Testis (tissue), 2 donors: ENCODE measurements at regions not wholly inside any gene's neighbourhood (a gene's known extent, or its start where the extent isn't known, plus 50 kb on each side); places are given as distances from the start of the nearest gene placed in this dataset.
"Not testable (repeated sequence)": the region's sequence is repeated elsewhere in the genome, so short reads cannot be mapped to it uniquely, and the experiment has no call there.

Experiments used
- DNase-seq: peaks from one replicate; pipeline ENCODE4 v3.0.0-alpha.2; 2019
- H3K27ac ChIP-seq, 2 donors: fragments of 200-600 bp; sonication (generic); one replicate each; pipeline ENCODE4 v1.5.1; 2019
- H3K27me3 ChIP-seq: fragments of 200-600 bp; sonication (generic); one replicate; pipeline ENCODE4 v1.5.1; 2019
- H3K36me3 ChIP-seq: fragments of 200-600 bp; sonication (generic); one replicate; pipeline ENCODE4 v1.5.1; 2017; ENCODE audit warnings: low read depth; ENCODE audit errors: missing control alignments
- H3K4me1 ChIP-seq: fragments of 200-600 bp; sonication (generic); one replicate; pipeline ENCODE4 v1.5.1; 2019
- H3K4me3 ChIP-seq, 2 donors: fragments of 200-600 bp; sonication (generic); one replicate each; pipeline ENCODE4 v1.5.1; 2017 to 2019
- H3K9me3 ChIP-seq: fragments of 200-600 bp; sonication (generic); one replicate; pipeline ENCODE4 v1.5.1; 2017
- CTCF ChIP-seq, 3 experiments: fragments of 450-650 bp in 2 of 3; fragments of 200-600 bp in 1 of 3; sonication (generic) in 1 of 3; IDR thresholded peaks; one replicate each; pipeline ENCODE4 v1.5.1; 2016 to 2019; ENCODE audit warnings: antibody characterized with exemption in 3 of 3, mild to moderate bottlenecking in 2 of 3, moderate library complexity in 1 of 3
- POLR2A ChIP-seq: fragments of 450-650 bp; IDR thresholded peaks from one replicate; pipeline ENCODE4 v1.6.1; 2017; ENCODE audit warnings: antibody characterized with exemption, mild to moderate bottlenecking, moderate library complexity
- WGBS, 2 donors: methylation state at CpG; one replicate each; pipeline ENCODE4 v1.1.5; 2018; 5-methylcytosine and 5-hydroxymethylcytosine counted together
- intact Hi-C: fragments of 100-400 bp; cut with DNase I; formaldehyde crosslinking; loops from one replicate; pipeline ENCODE4 v1.15.1; 2023; ENCODE audit warnings: low total_unique reads

GRCh38 chr6:121678245-121678644 lies 242.8 kb downstream of the GJA1 start:
- intact Hi-C loops: no loop called here
- Histone ChIP-seq H3K4me3 (no peak overlapping the region), H3K9me3 (no peaks in the 10 kb centered on the region), H3K36me3 (no peaks in the 10 kb centered on the region), H3K4me1 (no peaks in the 10 kb centered on the region), H3K27me3 (no peaks in the 10 kb centered on the region), H3K27ac (no peak overlapping the region)
- 91 to 97% methylated on average over 1 of the region's 1 CpG for WGBS, 2 donors
- TF ChIP-seq CTCF (IDR thresholded peaks at IDR 0.05) (no peak), POLR2A (no peak)
- no peak for DNase-seq

GRCh38 chr6:121680058-121680457 lies 244.6 kb downstream of the GJA1 start:
- no peaks in the 10 kb centered on the region for H3K27me3 ChIP-seq
- 86 to 93% methylated on average over 9 of the region's 9 CpGs for WGBS, 2 donors
- no peaks in the 10 kb centered on the region for H3K9me3 ChIP-seq
- TF ChIP-seq CTCF (IDR thresholded peaks at IDR 0.05) (no peak), POLR2A (no peak)
- H3K4me3 ChIP-seq: no peak overlapping the region
- no peak for DNase-seq
- intact Hi-C loops: no loop called here
- H3K36me3 ChIP-seq: no peaks in the 10 kb centered on the region
- H3K27ac ChIP-seq: no peak overlapping the region
- H3K4me1 ChIP-seq: no peaks in the 10 kb centered on the region

GRCh38 chr6:121682666-121683065 lies 247.2 kb downstream of the GJA1 start:
- TF ChIP-seq POLR2A: no peak
- no peak for TF ChIP-seq CTCF (IDR thresholded peaks at IDR 0.05)
- no peaks in the 10 kb centered on the region for H3K9me3 ChIP-seq
- intact Hi-C loops: no loop called here
- no peaks in the 10 kb centered on the region for H3K4me1 ChIP-seq
- DNase-seq: peak; percentile 23
- 58 to 75% methylated on average over 25 of the region's 25 CpGs for WGBS, 2 donors
- peak overlapping the region; percentile 7 to 33 for H3K4me3 ChIP-seq
- H3K27me3 ChIP-seq: no peaks in the 10 kb centered on the region
- no peak overlapping the region for H3K27ac ChIP-seq
- no peaks in the 10 kb centered on the region for H3K36me3 ChIP-seq

GRCh38 chr6:121685806-121686205 lies 250.4 kb downstream of the GJA1 start:
- H3K9me3 ChIP-seq, H3K27me3 ChIP-seq, DNase-seq, H3K4me3 ChIP-seq, H3K36me3 ChIP-seq, intact Hi-C loops, H3K4me1 ChIP-seq, H3K27ac ChIP-seq: not testable (repeated sequence)
- WGBS, 2 donors: 59 to 66% methylated on average over 6 to 10 of the region's 10 CpGs

GRCh38 chr6:121686611-121687023 lies 251.2 kb downstream of the GJA1 start:
- Histone ChIP-seq H3K36me3 (no peaks in the 10 kb centered on the region), H3K4me3 (peak overlapping the region; percentile 25 to 55), H3K27me3 (no peaks in the 10 kb centered on the region), H3K27ac (no peak overlapping the region), H3K9me3 (no peaks in the 10 kb centered on the region), H3K4me1 (no peaks in the 10 kb centered on the region)
- DNase-seq: peak; percentile 73
- intact Hi-C loops: no loop called here
- TF ChIP-seq CTCF (IDR thresholded peaks at IDR 0.05): no peak
- no peak for TF ChIP-seq POLR2A
- 69 to 76% methylated on average over 12 to 28 of the region's 29 CpGs for WGBS, 2 donors
